HCT116 (cell line): ENCODE measurements at regions not wholly inside any gene's neighbourhood (a gene's known extent, or its start where the extent isn't known, plus 50 kb on each side); places are given as distances from the start of the nearest gene placed in this dataset.
"Not testable (repeated sequence)": the region's sequence is repeated elsewhere in the genome, so short reads cannot be mapped to it uniquely, and the experiment has no call there.

ENCODE experiments used
- CEBPB ChIP-seq: IDR thresholded peaks from 2 replicates; pipeline ENCODE4 v1.6.1; 2012; ENCODE audit warnings: low read depth
- EZH2 ChIP-seq: fragments of 200-600 bp; sonication (generic); IDR thresholded peaks from 2 replicates; pipeline ENCODE4 v1.6.1; 2017; ENCODE audit warnings: antibody characterized with exemption, mixed run types
- POLR2A ChIP-seq: IDR thresholded peaks from 2 replicates; pipeline ENCODE4 v1.7.0; 2011; ENCODE audit warnings: borderline replicate concordance; ENCODE audit not compliant: insufficient read depth, insufficient read length; ENCODE audit errors: extremely low read depth
- SIN3A ChIP-seq: IDR thresholded peaks from 2 replicates; pipeline ENCODE4 v1.6.1; 2012; ENCODE audit warnings: low read depth
- SP1 ChIP-seq: IDR thresholded peaks from 2 replicates; pipeline ENCODE4 v1.6.1; 2012; ENCODE audit warnings: low read depth
- TF ChIP-seq, protein P1 (sequence below), 3 experiments: fragments of 200-600 bp in 1 of 3; sonication (generic) in 1 of 3; IDR thresholded peaks in 2 of 3; conservative IDR thresholded peaks in 1 of 3; 2 replicates each; pipeline ENCODE4 v1.5.1; 2012 to 2017; ENCODE audit warnings: low read depth in 2 of 3, low read length in 2 of 3, antibody characterized with exemption in 1 of 3, borderline replicate concordance in 1 of 3, control low read depth in 1 of 3, mild to moderate bottlenecking in 1 of 3, mixed read lengths in 1 of 3, mixed run types in 1 of 3, moderate library complexity in 1 of 3; ENCODE audit not compliant: insufficient read depth in 1 of 3
- TF ChIP-seq, protein P2 (sequence below): IDR thresholded peaks from 2 replicates; pipeline ENCODE4 v1.6.1; 2012; ENCODE audit warnings: low read depth
- TF ChIP-seq, protein P3 (sequence below): IDR thresholded peaks from 2 replicates; pipeline ENCODE4 v1.6.1; 2012

DNA sequence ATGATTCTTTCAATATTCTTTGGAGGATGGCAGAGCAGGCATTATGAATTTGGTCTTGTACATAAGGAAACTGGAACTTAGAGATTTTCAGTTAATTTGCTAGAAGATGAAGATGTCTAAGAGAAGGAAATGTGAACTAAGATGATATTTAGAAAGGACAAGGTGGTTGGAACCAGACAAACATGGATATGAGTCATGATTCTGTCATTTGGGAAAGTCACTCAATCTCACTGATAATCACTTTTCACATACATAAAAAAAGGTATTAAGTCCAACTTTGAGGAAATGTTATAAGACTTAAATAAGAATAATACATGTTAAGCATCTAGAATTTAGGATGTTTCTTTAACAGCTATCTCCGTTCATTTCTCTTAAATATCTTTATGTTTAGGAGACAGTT, 315.1 kb upstream of the COX7C start:
- not testable (repeated sequence) for TF ChIP-seq SIN3A, CEBPB, SP1, EZH2, POLR2A
- TF ChIP-seq, protein P1, sequence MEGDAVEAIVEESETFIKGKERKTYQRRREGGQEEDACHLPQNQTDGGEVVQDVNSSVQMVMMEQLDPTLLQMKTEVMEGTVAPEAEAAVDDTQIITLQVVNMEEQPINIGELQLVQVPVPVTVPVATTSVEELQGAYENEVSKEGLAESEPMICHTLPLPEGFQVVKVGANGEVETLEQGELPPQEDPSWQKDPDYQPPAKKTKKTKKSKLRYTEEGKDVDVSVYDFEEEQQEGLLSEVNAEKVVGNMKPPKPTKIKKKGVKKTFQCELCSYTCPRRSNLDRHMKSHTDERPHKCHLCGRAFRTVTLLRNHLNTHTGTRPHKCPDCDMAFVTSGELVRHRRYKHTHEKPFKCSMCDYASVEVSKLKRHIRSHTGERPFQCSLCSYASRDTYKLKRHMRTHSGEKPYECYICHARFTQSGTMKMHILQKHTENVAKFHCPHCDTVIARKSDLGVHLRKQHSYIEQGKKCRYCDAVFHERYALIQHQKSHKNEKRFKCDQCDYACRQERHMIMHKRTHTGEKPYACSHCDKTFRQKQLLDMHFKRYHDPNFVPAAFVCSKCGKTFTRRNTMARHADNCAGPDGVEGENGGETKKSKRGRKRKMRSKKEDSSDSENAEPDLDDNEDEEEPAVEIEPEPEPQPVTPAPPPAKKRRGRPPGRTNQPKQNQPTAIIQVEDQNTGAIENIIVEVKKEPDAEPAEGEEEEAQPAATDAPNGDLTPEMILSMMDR (IDR thresholded peaks at IDR 0.05 in 2 of 3, conservative IDR thresholded peaks at IDR 0.05 in 1 of 3; ENCODE audit: borderline replicate concordance in 1 of 3, insufficient read depth in 1 of 3, low read depth in 2 of 3, low read length in 2 of 3), result not testable (repeated sequence)
- TF ChIP-seq, protein P2, sequence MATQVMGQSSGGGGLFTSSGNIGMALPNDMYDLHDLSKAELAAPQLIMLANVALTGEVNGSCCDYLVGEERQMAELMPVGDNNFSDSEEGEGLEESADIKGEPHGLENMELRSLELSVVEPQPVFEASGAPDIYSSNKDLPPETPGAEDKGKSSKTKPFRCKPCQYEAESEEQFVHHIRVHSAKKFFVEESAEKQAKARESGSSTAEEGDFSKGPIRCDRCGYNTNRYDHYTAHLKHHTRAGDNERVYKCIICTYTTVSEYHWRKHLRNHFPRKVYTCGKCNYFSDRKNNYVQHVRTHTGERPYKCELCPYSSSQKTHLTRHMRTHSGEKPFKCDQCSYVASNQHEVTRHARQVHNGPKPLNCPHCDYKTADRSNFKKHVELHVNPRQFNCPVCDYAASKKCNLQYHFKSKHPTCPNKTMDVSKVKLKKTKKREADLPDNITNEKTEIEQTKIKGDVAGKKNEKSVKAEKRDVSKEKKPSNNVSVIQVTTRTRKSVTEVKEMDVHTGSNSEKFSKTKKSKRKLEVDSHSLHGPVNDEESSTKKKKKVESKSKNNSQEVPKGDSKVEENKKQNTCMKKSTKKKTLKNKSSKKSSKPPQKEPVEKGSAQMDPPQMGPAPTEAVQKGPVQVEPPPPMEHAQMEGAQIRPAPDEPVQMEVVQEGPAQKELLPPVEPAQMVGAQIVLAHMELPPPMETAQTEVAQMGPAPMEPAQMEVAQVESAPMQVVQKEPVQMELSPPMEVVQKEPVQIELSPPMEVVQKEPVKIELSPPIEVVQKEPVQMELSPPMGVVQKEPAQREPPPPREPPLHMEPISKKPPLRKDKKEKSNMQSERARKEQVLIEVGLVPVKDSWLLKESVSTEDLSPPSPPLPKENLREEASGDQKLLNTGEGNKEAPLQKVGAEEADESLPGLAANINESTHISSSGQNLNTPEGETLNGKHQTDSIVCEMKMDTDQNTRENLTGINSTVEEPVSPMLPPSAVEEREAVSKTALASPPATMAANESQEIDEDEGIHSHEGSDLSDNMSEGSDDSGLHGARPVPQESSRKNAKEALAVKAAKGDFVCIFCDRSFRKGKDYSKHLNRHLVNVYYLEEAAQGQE, result not testable (repeated sequence)
- TF ChIP-seq, protein P3, sequence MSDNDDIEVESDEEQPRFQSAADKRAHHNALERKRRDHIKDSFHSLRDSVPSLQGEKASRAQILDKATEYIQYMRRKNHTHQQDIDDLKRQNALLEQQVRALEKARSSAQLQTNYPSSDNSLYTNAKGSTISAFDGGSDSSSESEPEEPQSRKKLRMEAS, result not testable (repeated sequence)
